Bronchial epithelial cell (primary cell): ENCODE measurements at regions not wholly inside any gene's neighbourhood (a gene's known extent, or its start where the extent isn't known, plus 50 kb on each side); places are given as distances from the start of the nearest gene placed in this dataset.

ENCODE experiments used
- DNase-seq: peaks from one replicate; pipeline ENCODE4 v3.0.0-alpha.2; 2010; ENCODE audit warnings: low read depth
- FAIRE-seq: peaks from 2 replicates; lab custom pipeline; 2011; peaks lifted over from hg19 to GRCh38; lab: Jason Lieb, UNC
- H3K27me3 ChIP-seq: 2 replicates; pipeline ENCODE4 v1.5.1; 2011; ENCODE audit warnings: low read length; ENCODE audit not compliant: control insufficient read depth, insufficient read depth
- H3K36me3 ChIP-seq: 2 replicates; pipeline ENCODE4 v1.5.1; 2011; ENCODE audit warnings: low read length; ENCODE audit not compliant: control insufficient read depth, insufficient read depth
- H3K4me3 ChIP-seq: 2 replicates; pipeline ENCODE4 v1.5.1; 2011; ENCODE audit warnings: mild to moderate bottlenecking, low read depth, low read length, control low read depth
- CTCF ChIP-seq: IDR thresholded peaks from 2 replicates; pipeline ENCODE4 v1.5.1; 2011; ENCODE audit warnings: mild to moderate bottlenecking, moderate library complexity, low read length, control low read depth, inconsistent platforms; ENCODE audit not compliant: insufficient read depth, severe bottlenecking

GRCh38 chr6:138631566-138631965 lies 132.3 kb upstream of the NHSL1 start:
- DNase-seq: no peak
- no peak for FAIRE-seq
- no peak for TF ChIP-seq CTCF
- Histone ChIP-seq H3K36me3 (no peaks in the 10 kb centered on the region), H3K4me3 (no peak overlapping the region), H3K27me3 (no peaks in the 10 kb centered on the region)

GRCh38 chr6:138637822-138638221 lies 135.7 kb upstream of the CCDC28A start:
- H3K36me3 ChIP-seq: no peaks in the 10 kb centered on the region
- H3K4me3 ChIP-seq: no peak overlapping the region
- no peak for DNase-seq
- FAIRE-seq: no peak
- no peak for TF ChIP-seq CTCF
- H3K27me3 ChIP-seq: no peaks in the 10 kb centered on the region

- H3K27me3 ChIP-seq: no peaks in the 10 kb centered on the region
- H3K36me3 ChIP-seq: no peaks in the 10 kb centered on the region
- no peak for FAIRE-seq
- no peak for TF ChIP-seq CTCF
- DNase-seq: no peak
- H3K4me3 ChIP-seq: no peak overlapping the region
Measured at GRCh38 chr6:138638604-138639003, 135.0 kb upstream of the CCDC28A start.

- no peak for TF ChIP-seq CTCF
- Histone ChIP-seq H3K4me3 (no peak overlapping the region), H3K27me3 (no peaks in the 10 kb centered on the region), H3K36me3 (no peaks in the 10 kb centered on the region)
- FAIRE-seq (no peak), DNase-seq (no peak)
Measured at GRCh38 chr6:138640028-138640427, 133.5 kb upstream of the CCDC28A start.

GRCh38 chr6:138643210-138643609 lies 130.4 kb upstream of the CCDC28A start:
- H3K36me3 ChIP-seq: peaks cover 1% of the 10 kb centered on the region
- H3K27me3 ChIP-seq: no peaks in the 10 kb centered on the region
- DNase-seq: no peak
- FAIRE-seq: no peak
- H3K4me3 ChIP-seq: no peak overlapping the region
- TF ChIP-seq CTCF: no peak

- H3K4me3 ChIP-seq: no peak overlapping the region
- no peak for TF ChIP-seq CTCF
- DNase-seq (no peak), FAIRE-seq (no peak)
- no peaks in the 10 kb centered on the region for H3K27me3 ChIP-seq
- H3K36me3 ChIP-seq: peaks cover 2% of the 10 kb centered on the region
Measured at GRCh38 chr6:138645976-138646640, 127.5 kb upstream of the CCDC28A start.
